NCI-H128 (cell line): ENCODE measurements at regions not wholly inside any gene's neighbourhood (a gene's known extent, or its start where the extent isn't known, plus 50 kb on each side); places are given as distances from the start of the nearest gene placed in this dataset.

Source experiments
- DNase-seq: peaks from one replicate; lab custom pipeline; 2025; ENCODE audit not compliant: unreplicated experiment; lab: John Stamatoyannopoulos, UW

- no peak for DNase-seq
Measured at GRCh38 chr9:99392986-99393385, 170.9 kb downstream of the SEC61B start.

DNA sequence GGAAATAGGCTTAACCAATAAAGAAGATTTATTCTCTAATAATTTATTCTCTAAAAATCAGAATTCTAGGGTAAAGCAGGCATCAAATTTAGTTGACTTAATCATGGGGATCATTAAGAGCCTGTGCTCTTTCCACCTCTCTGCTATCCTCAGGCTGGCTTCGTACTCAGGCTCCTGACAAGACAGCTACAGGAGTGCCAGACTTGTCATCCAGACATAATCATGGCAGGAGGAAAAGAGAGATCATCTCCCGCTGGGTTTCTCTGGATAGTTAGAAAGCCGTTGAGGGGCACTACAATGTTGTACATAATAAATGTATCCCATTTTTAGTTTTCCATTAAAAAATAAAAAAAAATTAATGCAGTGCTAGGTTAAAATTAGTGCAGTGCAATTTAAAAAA lies 171.9 kb downstream of the SEC61B start:
- no peak for DNase-seq

DNA sequence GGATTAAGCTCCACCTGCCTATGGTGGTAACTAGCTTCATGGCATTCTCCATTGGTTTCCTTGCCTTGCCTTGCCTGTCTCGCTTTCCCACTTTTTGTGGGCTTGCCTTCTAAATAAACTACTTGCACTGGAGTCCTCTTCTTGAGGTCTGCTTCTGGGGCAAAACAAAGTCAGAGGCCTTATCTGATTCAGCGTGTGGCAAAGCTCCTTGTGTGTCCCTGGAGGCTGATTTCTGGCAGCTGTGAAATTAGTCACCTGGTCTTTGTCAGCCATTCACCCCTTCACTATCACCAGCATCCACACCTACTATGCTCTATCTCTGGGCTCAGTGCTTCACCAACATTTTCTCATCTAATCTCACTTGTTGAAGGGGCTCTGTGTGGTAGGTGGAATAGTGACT lies 176.2 kb downstream of the SEC61B start:
- DNase-seq: no peak

- no peak for DNase-seq
Measured at GRCh38 chr9:99399474-99399873, 177.4 kb downstream of the SEC61B start.

- no peak for DNase-seq
Measured at GRCh38 chr9:99400184-99400731, 178.2 kb downstream of the SEC61B start.

- DNase-seq: no peak
Measured at GRCh38 chr9:99401680-99402504, 179.8 kb downstream of the SEC61B start.

- DNase-seq: no peak
Measured at GRCh38 chr9:99403371-99403770, 181.3 kb downstream of the SEC61B start.

DNA sequence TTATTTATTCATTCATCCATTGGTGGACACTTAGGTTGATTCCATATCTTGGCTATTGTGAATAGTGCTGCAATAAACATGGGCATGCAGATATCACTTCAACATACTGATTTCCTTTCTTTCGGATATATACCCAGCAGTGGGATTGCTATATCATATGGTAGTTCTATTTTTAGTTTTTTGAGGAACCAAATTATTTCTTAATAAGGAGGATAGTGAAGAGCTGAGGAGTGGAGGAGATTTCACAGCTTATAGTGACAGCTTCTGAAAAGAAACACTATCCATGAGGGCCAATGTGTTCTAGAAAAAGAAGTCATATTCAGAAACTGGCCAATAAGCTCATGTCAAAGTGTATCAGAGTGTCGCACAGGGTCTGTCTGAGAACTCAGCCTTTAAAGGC lies 183.3 kb downstream of the SEC61B start:
- DNase-seq: no peak

GRCh38 chr9:99406939-99407338 lies 184.9 kb downstream of the SEC61B start:
- no peak for DNase-seq

DNA sequence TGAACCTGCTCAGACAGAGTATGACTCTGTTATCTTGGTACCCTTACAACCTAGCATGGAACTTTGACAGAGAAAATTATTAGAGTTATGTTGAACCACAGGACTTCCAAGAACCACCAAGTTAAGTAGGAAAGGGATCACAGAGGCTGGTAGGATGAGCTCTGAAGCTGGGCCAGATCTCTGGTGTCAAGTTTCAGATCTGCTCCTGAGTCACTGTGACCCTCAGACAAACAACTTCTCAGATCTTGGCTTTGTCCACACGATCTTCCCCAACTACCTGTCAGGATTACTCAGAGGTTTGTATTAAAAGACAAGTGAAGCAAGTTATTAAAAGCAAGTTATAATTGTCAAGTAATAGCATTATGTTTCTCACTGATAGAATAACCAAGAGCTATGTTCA lies 189.0 kb downstream of the SEC61B start:
- no peak for DNase-seq

DNA sequence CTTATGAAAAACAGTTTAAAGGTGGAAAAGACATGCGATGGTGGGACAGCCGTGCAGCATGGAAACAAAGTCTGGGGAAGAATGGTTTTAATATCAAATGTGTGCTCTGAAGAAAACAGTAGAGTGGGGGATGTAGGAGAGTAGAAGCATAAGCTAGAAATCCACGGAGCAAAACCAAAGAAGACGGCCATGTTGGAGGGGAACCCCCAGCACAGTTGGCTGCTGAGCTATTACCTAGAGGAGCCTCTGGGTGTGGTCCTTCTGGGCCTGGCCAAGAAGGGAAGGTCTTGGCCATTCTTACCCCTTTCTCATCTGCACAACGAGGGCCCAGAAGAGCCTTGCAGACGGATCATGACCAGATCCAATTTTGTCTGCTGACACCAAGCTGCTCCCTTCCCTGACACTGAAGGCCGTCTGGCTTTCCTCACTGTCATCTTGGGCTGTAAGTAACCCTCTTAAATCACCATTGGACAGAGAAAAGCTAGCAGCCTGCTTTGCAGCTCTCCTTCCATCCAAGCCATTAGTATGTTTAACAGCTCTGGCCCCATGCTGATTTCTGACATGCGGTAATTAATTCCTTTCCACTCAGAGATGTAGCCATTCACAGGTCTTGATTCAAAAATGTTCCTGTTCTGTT lies 189.5 kb downstream of the SEC61B start:
- no peak for DNase-seq

DNA sequence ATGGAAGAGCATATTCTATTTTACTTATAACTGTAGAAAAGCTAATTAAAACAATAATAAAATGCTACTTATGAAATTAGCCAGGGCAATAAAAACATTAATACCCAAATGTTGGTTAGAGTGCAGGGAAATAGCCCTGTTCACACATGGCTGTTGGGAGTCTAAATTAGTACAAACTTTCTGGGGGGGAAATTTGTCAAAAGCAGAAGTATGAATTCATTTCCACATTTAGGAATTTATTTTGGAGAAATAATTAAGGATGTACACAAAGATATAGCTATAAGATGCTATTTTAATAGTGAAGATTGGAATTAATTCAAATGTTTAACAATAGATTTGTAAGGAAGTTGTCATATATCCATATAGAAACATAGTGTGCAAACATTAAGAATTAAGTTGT lies 190.5 kb downstream of the SEC61B start:
- DNase-seq: no peak

DNA sequence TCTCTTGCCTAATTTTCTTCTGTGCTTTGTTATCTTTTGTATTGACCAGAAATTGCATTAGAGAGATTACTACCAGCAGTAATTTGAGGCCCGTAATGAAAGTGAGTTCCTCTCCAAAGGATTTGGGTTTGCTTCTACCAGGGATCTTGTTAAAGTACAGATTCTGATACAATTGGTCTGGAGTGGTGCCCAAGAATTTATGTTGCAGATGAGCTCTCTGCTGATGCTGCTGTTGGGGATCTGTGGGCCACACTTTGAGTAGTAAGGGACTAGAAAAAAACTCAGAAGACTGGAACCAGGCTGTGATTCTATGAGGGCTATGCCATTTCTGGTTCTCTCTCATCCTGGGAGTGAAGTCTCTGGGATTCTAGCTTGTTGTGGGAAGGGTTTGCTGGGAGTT lies 192.2 kb downstream of the SEC61B start:
- no peak for DNase-seq

DNA sequence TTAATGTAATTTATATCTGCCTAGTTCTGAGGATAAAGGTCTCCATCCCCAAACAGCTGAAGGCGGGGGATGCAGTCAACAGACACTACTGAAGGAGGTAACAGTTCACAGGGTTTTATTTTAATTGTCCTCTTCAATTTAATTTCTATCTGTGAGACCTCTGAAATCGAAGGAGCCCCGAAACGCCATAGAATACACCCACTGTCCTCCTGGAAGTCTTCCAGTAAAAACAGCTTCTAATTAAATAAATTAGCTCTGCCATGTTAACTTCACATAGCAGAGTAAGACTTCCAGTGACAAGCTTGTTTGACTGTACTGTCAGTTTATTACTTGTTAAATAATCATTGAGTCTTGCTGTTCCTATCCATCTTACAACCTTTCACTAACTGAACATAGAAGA lies 193.5 kb downstream of the SEC61B start:
- DNase-seq: no peak

GRCh38 chr9:99416007-99416406 lies 193.9 kb downstream of the SEC61B start:
- DNase-seq: no peak

- no peak for DNase-seq
Measured at GRCh38 chr9:99419070-99419469, 197.0 kb downstream of the SEC61B start.

DNA sequence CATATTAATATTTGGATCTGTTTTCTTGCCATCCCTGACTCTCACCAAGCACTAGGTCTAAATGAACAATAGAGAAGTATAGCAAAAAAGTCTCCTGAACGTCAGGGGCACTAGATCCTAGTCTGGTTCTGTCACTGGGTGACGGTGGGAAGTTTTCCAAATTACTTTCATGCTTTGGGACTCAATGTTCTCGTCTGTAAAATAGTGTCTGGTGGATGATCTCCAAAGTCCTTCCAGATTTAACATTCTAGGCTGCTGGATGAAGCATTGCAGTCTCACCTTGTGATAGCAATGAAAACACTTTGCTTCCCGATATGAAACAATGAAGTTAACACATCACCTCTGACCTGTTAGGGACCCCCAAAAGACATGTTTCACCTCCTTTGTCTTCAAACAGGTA lies 199.3 kb downstream of the SEC61B start:
- no peak for DNase-seq

DNA sequence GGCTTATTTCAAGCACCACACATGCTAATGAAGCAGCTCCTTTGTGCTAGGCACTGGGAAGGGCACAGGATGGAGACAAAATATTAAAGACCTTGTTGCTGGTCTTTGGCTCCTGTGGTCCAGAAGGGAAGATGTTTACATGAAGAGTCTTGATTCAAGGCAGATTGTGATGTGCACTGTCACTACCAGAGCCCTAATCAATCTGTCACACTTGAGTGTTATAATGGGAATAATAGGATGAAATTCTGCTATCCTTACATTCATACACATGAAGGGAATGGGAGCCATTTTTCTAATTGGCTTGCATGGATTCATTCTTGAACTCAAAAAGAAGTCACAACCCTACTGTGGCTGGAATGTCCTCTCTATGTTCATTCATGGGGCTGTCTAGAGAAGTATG lies 203.0 kb downstream of the SEC61B start:
- no peak for DNase-seq

GRCh38 chr9:99425923-99426842 lies 204.1 kb downstream of the SEC61B start:
- DNase-seq: no peak

- DNase-seq: no peak
Measured at GRCh38 chr9:99427260-99427659, 205.2 kb downstream of the SEC61B start.

DNA sequence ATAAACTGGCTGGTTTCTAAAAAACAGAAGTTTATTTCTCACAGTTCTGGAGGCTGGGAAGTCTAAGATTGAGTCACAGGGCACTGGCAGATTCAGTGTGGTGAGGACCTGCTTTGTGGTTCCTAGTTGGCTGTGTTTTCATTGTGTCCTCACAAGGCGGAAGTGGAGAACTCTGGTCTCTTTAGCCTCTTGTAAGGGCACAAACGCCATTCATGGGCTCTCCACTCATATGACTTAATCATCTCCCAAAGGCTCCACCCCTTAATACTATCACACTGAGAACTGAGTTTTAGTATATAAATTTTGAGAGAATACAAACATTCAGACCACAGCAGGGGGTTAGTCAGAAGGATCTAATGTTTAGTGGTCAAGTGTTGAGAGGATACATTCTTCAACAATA lies 208.2 kb downstream of the SEC61B start:
- no peak for DNase-seq
